Adrenal gland (tissue), 9 donors: ENCODE measurements at regions not wholly inside any gene's neighbourhood (a gene's known extent, or its start where the extent isn't known, plus 50 kb on each side); places are given as distances from the start of the nearest gene placed in this dataset.
A peak's percentile ranks its signal among the peaks of the same experiment; 100 is the strongest.

Experiments used
- DNase-seq, 7 donors: peaks; one replicate each; pipeline ENCODE4 v3.0.0-alpha.2; 2019 to 2020
- H3K27ac ChIP-seq, 5 donors: fragments of 200-600 bp; sonication (generic) in 4 of 5; 1 replicate in 3 of 5; 2 replicates in 2 of 5; pipeline versions ENCODE4 v1.5.1 to v1.8.0; 2016 to 2020; ENCODE audit warnings: mild to moderate bottlenecking in 1 of 5
- H3K27me3 ChIP-seq: fragments of 200-600 bp; 2 replicates; pipeline ENCODE4 v1.8.0; 2021
- H3K36me3 ChIP-seq, 2 donors: fragments of 200-600 bp; replicated peaks in 1 of 2; 1 replicate in 1 of 2; 2 replicates in 1 of 2; pipeline versions ENCODE4 v1.5.1 to v1.8.0; 2018 to 2022
- H3K4me1 ChIP-seq, 2 donors: fragments of 200-600 bp; replicated peaks in 1 of 2; 1 replicate in 1 of 2; 2 replicates in 1 of 2; pipeline versions ENCODE4 v1.5.1 to v1.8.0; 2018 to 2021
- H3K4me3 ChIP-seq, 4 donors: fragments of 200-600 bp; sonication (generic) in 3 of 4; one replicate each; pipeline ENCODE4 v1.5.1; 2016 to 2018
- H3K9me3 ChIP-seq, 3 donors: fragments of 200-600 bp; sonication (generic) in 1 of 3; replicated peaks in 1 of 3; 1 replicate in 2 of 3; 2 replicates in 1 of 3; pipeline versions ENCODE4 v1.5.1 to v1.8.0; 2016 to 2021
- POLR2A ChIP-seq, 2 donors: fragments of 450-650 bp; IDR thresholded peaks; one replicate each; pipeline ENCODE4 v1.6.1; 2017; ENCODE audit warnings: antibody characterized with exemption in 2 of 2, mild to moderate bottlenecking in 2 of 2, moderate library complexity in 1 of 2
- WGBS, 4 donors: extraction: QIAGEN DNeasy Blood & Tissue Kit in 2 of 4; methylation state at CpG; one replicate each; pipeline versions ENCODE4 v1.1.5 to v1.1.7; 2013 to 2017; 5-methylcytosine and 5-hydroxymethylcytosine counted together
- intact Hi-C, 2 donors: fragments of 100-400 bp; cut with DNase I; formaldehyde crosslinking; loops; one replicate each; pipeline versions ENCODE4 v1.14.1 to v1.15.0; 2022 to 2023
- TF ChIP-seq, protein P1 (sequence below), 6 experiments: fragments of 450-650 bp in 4 of 6; fragments of 200-600 bp in 2 of 6; sonication (generic) in 1 of 6; IDR thresholded peaks; 1 replicate in 5 of 6; 2 replicates in 1 of 6; pipeline versions ENCODE4 v1.5.1 to v1.8.0; 2016 to 2021; ENCODE audit warnings: antibody characterized with exemption in 6 of 6, mild to moderate bottlenecking in 2 of 6, moderate library complexity in 1 of 6
- donor health status: healthy with polysubstance abuse.
- donor health status: Bipolar disorder and iron deficiency.
- donor health status: DM: yes; HTN: yes; CAD: no.
- donor health status: DM: no; HTN: no; CAD: no.
- donor health status: DM: no; HTN: no; CAD: no.

DNA sequence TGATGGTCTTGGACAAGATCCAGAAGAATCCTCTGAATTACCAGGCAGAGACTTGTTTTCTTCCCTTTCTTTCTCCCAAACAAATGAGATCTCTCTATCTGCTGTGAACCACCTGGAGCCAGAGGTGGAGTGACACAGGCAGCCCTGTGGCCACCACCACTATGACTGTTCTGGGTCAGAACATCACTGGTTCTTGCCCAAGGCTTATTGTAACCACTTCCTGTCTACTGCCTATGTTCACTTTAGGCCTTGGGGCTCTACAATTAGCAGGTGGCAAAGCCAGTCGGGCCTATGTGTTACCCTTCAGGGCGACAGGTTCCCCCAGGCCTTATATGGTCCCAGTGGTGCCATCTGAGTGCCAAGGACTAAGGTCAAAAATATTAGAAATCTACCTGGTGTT lies 161.2 kb downstream of the GLUD2 start:
- Histone ChIP-seq H3K27ac (no peak overlapping the region), H3K27me3 (no peaks in the 10 kb centered on the region), H3K4me1 (no peaks in the 10 kb centered on the region), H3K36me3 (no peaks in the 10 kb centered on the region), H3K9me3 (no peaks in the 10 kb centered on the region), H3K4me3 (no peak overlapping the region)
- TF ChIP-seq POLR2A (IDR thresholded peaks at IDR 0.05) = no peak
- TF ChIP-seq, protein P1, sequence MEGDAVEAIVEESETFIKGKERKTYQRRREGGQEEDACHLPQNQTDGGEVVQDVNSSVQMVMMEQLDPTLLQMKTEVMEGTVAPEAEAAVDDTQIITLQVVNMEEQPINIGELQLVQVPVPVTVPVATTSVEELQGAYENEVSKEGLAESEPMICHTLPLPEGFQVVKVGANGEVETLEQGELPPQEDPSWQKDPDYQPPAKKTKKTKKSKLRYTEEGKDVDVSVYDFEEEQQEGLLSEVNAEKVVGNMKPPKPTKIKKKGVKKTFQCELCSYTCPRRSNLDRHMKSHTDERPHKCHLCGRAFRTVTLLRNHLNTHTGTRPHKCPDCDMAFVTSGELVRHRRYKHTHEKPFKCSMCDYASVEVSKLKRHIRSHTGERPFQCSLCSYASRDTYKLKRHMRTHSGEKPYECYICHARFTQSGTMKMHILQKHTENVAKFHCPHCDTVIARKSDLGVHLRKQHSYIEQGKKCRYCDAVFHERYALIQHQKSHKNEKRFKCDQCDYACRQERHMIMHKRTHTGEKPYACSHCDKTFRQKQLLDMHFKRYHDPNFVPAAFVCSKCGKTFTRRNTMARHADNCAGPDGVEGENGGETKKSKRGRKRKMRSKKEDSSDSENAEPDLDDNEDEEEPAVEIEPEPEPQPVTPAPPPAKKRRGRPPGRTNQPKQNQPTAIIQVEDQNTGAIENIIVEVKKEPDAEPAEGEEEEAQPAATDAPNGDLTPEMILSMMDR (IDR thresholded peaks at IDR 0.05) = no peak
- intact Hi-C loops = no loop called here
- 40 to 100% (median 73%) methylated on average over 2 of the region's 2 CpGs for WGBS, 4 donors
- DNase-seq = no peak

DNA sequence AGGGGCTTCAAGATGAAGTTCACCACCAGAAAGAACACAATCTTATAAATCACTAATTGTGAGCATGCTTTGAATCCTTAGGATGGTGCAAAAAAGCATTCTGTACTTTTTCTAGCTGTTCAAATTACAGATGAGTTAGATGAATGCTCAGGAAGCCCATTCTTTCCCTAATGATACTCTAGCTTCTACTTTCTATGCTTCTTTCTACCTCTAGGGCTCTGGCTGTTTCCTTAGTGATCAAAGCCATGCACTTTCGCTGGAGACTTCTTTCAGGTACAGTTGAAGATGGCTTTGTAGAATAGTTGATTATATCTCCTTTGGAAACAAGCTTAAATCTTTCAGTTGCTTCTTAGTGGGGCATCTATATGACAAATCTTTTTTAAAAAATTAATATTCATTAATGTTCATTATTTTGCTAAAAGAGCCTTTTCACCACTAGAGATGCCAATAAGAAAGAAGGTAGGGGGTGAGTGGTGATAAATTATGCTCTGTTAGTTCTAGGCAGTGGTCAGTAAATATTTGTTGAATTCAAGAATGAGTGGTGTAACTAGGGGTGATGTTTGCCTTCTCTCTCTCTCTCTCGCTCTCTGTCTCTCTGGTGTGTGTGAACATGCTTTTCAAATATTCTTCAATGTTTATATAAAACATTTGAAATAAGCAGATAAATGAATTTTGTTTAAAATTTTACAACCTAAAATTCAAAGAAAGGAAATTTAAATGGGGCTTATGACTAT lies 169.4 kb downstream of the GLUD2 start:
- intact Hi-C loops = no loop called here
- no peaks in the 10 kb centered on the region for H3K9me3 ChIP-seq
- TF ChIP-seq POLR2A (IDR thresholded peaks at IDR 0.05) = no peak
- TF ChIP-seq, protein P1 (IDR thresholded peaks at IDR 0.05) = no peak
- WGBS, 4 donors = 72 to 95% (median 82%) methylated on average over 2 of the region's 2 CpGs
- no peaks in the 10 kb centered on the region for H3K36me3 ChIP-seq
- H3K27ac ChIP-seq = no peak overlapping the region
- H3K27me3 ChIP-seq = no peaks in the 10 kb centered on the region
- H3K4me1 ChIP-seq = no peaks in the 10 kb centered on the region
- DNase-seq = no peak
- H3K4me3 ChIP-seq = no peak overlapping the region

DNA sequence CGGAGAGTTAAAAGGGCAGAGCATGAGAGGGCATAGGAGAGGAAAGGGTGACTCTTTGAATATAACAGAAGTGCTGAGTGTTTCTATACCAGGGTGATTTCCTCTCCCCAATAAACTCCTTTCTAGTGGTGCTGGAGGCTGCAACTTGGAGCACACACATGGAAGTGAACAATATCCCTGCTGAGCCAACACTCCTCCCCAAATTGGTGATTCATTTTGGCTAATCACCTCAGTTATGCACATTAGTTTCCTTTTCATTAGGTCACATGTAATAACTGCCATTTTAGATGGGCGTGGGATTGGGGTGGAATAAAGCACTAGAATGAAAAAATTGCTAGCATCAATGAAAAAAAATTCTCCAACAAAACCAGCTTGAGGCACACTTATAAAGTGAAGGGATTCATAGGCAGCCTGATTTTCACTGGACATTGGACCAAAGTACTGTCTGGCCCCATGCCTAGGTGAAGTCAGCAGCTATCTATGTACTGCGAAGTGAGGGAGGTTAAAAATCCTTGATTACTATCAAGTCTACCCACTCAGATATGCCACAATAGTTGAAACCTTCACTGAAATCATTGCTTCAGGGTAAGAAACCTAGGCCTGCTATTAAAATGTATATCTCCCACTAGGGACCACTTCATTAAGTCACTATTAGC lies 174.0 kb downstream of the GLUD2 start:
- intact Hi-C loops = no loop called here
- H3K36me3 ChIP-seq = no peaks in the 10 kb centered on the region
- 56 to 68% (median 63%) methylated on average over 2 to 3 of the region's 3 CpGs for WGBS, 4 donors
- peak overlapping the region in 1 of 5 donors; percentile 3 for H3K27ac ChIP-seq
- H3K4me1 ChIP-seq = no peaks in the 10 kb centered on the region
- H3K4me3 ChIP-seq = no peak overlapping the region
- no peaks in the 10 kb centered on the region for H3K27me3 ChIP-seq
- TF ChIP-seq, protein P1 (IDR thresholded peaks at IDR 0.05) = no peak
- TF ChIP-seq POLR2A (IDR thresholded peaks at IDR 0.05) = no peak
- no peaks in the 10 kb centered on the region for H3K9me3 ChIP-seq
- DNase-seq = peak in 2 of 7 donors; percentile 9 to 30

DNA sequence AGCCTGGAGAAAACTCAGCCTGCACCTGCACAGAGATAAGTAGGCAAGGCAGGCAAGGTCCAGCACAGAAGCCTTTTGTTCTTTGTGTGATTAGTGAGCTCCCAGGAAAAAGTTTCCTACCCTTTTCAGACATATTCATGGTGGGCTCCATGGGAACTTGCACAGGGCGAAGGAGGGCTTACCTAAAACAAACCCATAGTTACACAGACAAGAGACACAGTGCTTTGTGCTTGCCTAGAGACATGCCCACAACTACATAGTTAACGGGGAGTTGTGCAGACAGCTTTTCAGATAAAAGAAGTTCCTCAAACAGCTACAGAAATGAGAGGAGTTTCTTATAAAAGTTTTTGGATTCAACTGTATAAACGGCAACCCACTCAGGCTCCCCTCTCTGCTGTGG lies 180.5 kb downstream of the GLUD2 start:
- H3K9me3 ChIP-seq = no peaks in the 10 kb centered on the region
- no peak overlapping the region for H3K27ac ChIP-seq
- 64 to 81% (median 74%) methylated on average over 2 to 3 of the region's 3 CpGs for WGBS, 4 donors
- DNase-seq = no peak
- no peaks in the 10 kb centered on the region for H3K4me1 ChIP-seq
- no peak for TF ChIP-seq POLR2A (IDR thresholded peaks at IDR 0.05)
- TF ChIP-seq, protein P1 (IDR thresholded peaks at IDR 0.05) = no peak
- H3K27me3 ChIP-seq = no peaks in the 10 kb centered on the region
- H3K36me3 ChIP-seq = no peaks in the 10 kb centered on the region
- intact Hi-C loops = no loop called here
- H3K4me3 ChIP-seq = no peak overlapping the region
